Endothelial cell (in vitro differentiated cells): ENCODE measurements at regions not wholly inside any gene's neighbourhood (a gene's known extent, or its start where the extent isn't known, plus 50 kb on each side); places are given as distances from the start of the nearest gene placed in this dataset.

ENCODE experiments used
- DNase-seq: peaks from one replicate; pipeline ENCODE4 v3.0.0; 2021; ENCODE audit warnings: low spot score
- H3K27ac Mint-ChIP-seq: one replicate; pipeline ENCODE4 v1.8.0; 2021; ENCODE audit warnings: mixed read lengths, inconsistent platforms; ENCODE audit not compliant: unreplicated experiment
- H3K27me3 Mint-ChIP-seq: one replicate; pipeline ENCODE4 v1.8.0; 2021; ENCODE audit warnings: mild to moderate bottlenecking, moderate library complexity, mixed read lengths, inconsistent platforms; ENCODE audit not compliant: unreplicated experiment
- H3K36me3 Mint-ChIP-seq: one replicate; pipeline ENCODE4 v1.8.0; 2021; ENCODE audit warnings: mild to moderate bottlenecking, low read depth, mixed read lengths, inconsistent platforms; ENCODE audit not compliant: unreplicated experiment
- H3K4me1 Mint-ChIP-seq: one replicate; pipeline ENCODE4 v1.8.0; 2021; ENCODE audit warnings: mild to moderate bottlenecking, mixed read lengths, inconsistent platforms; ENCODE audit not compliant: unreplicated experiment
- H3K4me3 Mint-ChIP-seq: one replicate; pipeline ENCODE4 v1.8.0; 2021; ENCODE audit warnings: mild to moderate bottlenecking, mixed read lengths, inconsistent platforms; ENCODE audit not compliant: unreplicated experiment
- H3K9me3 Mint-ChIP-seq: one replicate; pipeline ENCODE4 v1.8.0; 2021; ENCODE audit warnings: mixed read lengths, inconsistent platforms; ENCODE audit not compliant: unreplicated experiment
- CTCF ChIP-seq: fragments of 200-600 bp; sonication (generic); IDR thresholded peaks from one replicate; pipeline ENCODE4 v1.5.0; 2021; ENCODE audit warnings: antibody characterized with exemption; ENCODE audit not compliant: unreplicated experiment

- Mint-ChIP-seq H3K36me3 (no peaks in the 10 kb centered on the region), H3K27ac (no peak overlapping the region), H3K4me3 (no peak overlapping the region), H3K27me3 (peaks cover 3% of the 10 kb centered on the region), H3K9me3 (no peaks in the 10 kb centered on the region), H3K4me1 (no peaks in the 10 kb centered on the region)
- TF ChIP-seq CTCF: no peak
- DNase-seq: no peak
Observed at GRCh38 chr10:105538874-105539273, 897.8 kb downstream of the SORCS3 start.

- peaks cover 2% of the 10 kb centered on the region for H3K27me3 Mint-ChIP-seq
- H3K4me3 Mint-ChIP-seq: no peak overlapping the region
- H3K36me3 Mint-ChIP-seq: no peaks in the 10 kb centered on the region
- H3K9me3 Mint-ChIP-seq: no peaks in the 10 kb centered on the region
- no peak for DNase-seq
- H3K27ac Mint-ChIP-seq: no peak overlapping the region
- no peaks in the 10 kb centered on the region for H3K4me1 Mint-ChIP-seq
- TF ChIP-seq CTCF: no peak
Observed at GRCh38 chr10:105535478-105535877, 894.4 kb downstream of the SORCS3 start.

GRCh38 chr10:105534086-105534485 lies 893.0 kb downstream of the SORCS3 start:
- H3K9me3 Mint-ChIP-seq: no peaks in the 10 kb centered on the region
- H3K36me3 Mint-ChIP-seq: no peaks in the 10 kb centered on the region
- no peak for TF ChIP-seq CTCF
- H3K27ac Mint-ChIP-seq: no peak overlapping the region
- no peaks in the 10 kb centered on the region for H3K4me1 Mint-ChIP-seq
- peaks cover 2% of the 10 kb centered on the region for H3K27me3 Mint-ChIP-seq
- H3K4me3 Mint-ChIP-seq: no peak overlapping the region
- no peak for DNase-seq

- H3K4me3 Mint-ChIP-seq: no peak overlapping the region
- H3K36me3 Mint-ChIP-seq: no peaks in the 10 kb centered on the region
- no peaks in the 10 kb centered on the region for H3K27me3 Mint-ChIP-seq
- H3K9me3 Mint-ChIP-seq: no peaks in the 10 kb centered on the region
- H3K27ac Mint-ChIP-seq: no peak overlapping the region
- TF ChIP-seq CTCF: no peak
- no peak for DNase-seq
- no peaks in the 10 kb centered on the region for H3K4me1 Mint-ChIP-seq
Observed at GRCh38 chr10:105516511-105516910, 875.4 kb downstream of the SORCS3 start.

GRCh38 chr10:105514106-105514505 lies 873.0 kb downstream of the SORCS3 start:
- no peak overlapping the region for H3K4me3 Mint-ChIP-seq
- H3K36me3 Mint-ChIP-seq: no peaks in the 10 kb centered on the region
- no peaks in the 10 kb centered on the region for H3K27me3 Mint-ChIP-seq
- no peaks in the 10 kb centered on the region for H3K9me3 Mint-ChIP-seq
- H3K27ac Mint-ChIP-seq: no peak overlapping the region
- no peak for DNase-seq
- no peak for TF ChIP-seq CTCF
- no peaks in the 10 kb centered on the region for H3K4me1 Mint-ChIP-seq
